Heart right ventricle (tissue), 16 donors: ENCODE measurements at regions not wholly inside any gene's neighbourhood (a gene's known extent, or its start where the extent isn't known, plus 50 kb on each side); places are given as distances from the start of the nearest gene placed in this dataset.
A peak's percentile ranks its signal among the peaks of the same experiment; 100 is the strongest.

Experiments used
- ATAC-seq, 8 donors: fragments of 200-7000 bp; cut with Tn5 transposase; one replicate each; pipeline ENCODE4 v1.9.1; 2020; ENCODE audit warnings: mild to moderate bottlenecking in 8 of 8, moderate library complexity in 8 of 8, moderate number of reproducible peaks in 1 of 8
- DNase-seq, 2 donors: peaks; one replicate each; pipeline ENCODE4 v3.0.0-alpha.2; 2020
- H3K27ac ChIP-seq, 10 donors: fragments of 200-600 bp; sonication (generic) in 2 of 10; one replicate each; pipeline versions ENCODE4 v1.5.0 to v1.8.0; 2020 to 2022; ENCODE audit warnings: mild to moderate bottlenecking in 3 of 10
- H3K27me3 ChIP-seq, 7 donors: fragments of 200-600 bp; one replicate each; pipeline ENCODE4 v1.8.0; 2021 to 2022; ENCODE audit warnings: mild to moderate bottlenecking in 2 of 7
- H3K36me3 ChIP-seq, 9 donors: fragments of 200-600 bp; sonication (generic) in 1 of 9; one replicate each; pipeline versions ENCODE4 v1.5.0 to v1.8.0; 2020 to 2022; ENCODE audit warnings: mild to moderate bottlenecking in 2 of 9
- H3K4me1 ChIP-seq, 9 donors: fragments of 200-600 bp; sonication (generic) in 1 of 9; one replicate each; pipeline versions ENCODE4 v1.5.0 to v1.8.0; 2020 to 2022; ENCODE audit warnings: mild to moderate bottlenecking in 4 of 9
- H3K4me3 ChIP-seq, 10 donors: fragments of 200-600 bp; sonication (generic) in 2 of 10; one replicate each; pipeline versions ENCODE4 v1.5.0 to v1.8.0; 2020 to 2022; ENCODE audit warnings: mild to moderate bottlenecking in 7 of 10, moderate library complexity in 2 of 10
- H3K9me3 ChIP-seq, 11 donors: fragments of 200-600 bp in 10 of 11; sonication (generic) in 2 of 11; one replicate each; pipeline versions ENCODE4 v1.5.0 to v1.8.0; 2013 to 2022; ENCODE audit warnings: mild to moderate bottlenecking in 2 of 11, control low read depth in 1 of 11, moderate library complexity in 1 of 11
- CTCF ChIP-seq, 9 donors: fragments of 200-600 bp; sonication (generic) in 2 of 9; IDR thresholded peaks; one replicate each; pipeline versions ENCODE4 v1.5.0 to v1.8.0; 2021 to 2022; ENCODE audit warnings: antibody characterized with exemption in 9 of 9, mild to moderate bottlenecking in 5 of 9, moderate library complexity in 1 of 9
- WGBS, 2 donors: extraction: QIAGEN DNeasy Blood & Tissue Kit; methylation state at CpG; one replicate each; pipeline ENCODE4 v1.1.7; 2013; ENCODE audit warnings: inconsistent platforms in 1 of 2; 5-methylcytosine and 5-hydroxymethylcytosine counted together
- intact Hi-C, 10 donors: fragments of 100-400 bp; cut with DNase I; formaldehyde crosslinking; loops; one replicate each; pipeline versions ENCODE4 v1.11.1 to v1.14.2; 2022
- donor health status: Arrhythmogenic right ventricular cardiomyopathy.
- donor health status: ischemic (EF 13 %, LVEDD 7.1; RV severe dilation, severe dysfunction).
- donor health status: healthy with polysubstance abuse.
- donor health status: DM: no; HTN: yes; CAD: no.
- donor health status: DM: no; HTN: no; CAD: no.
- donor health status: ischemic (EF 25% LVEDD 6.9; RV normal size, moderate dysfunction).
- donor health status: ischemic (EF 25% LVEDD 5.7; RV mildly dilated, moderate dysfunction).
- donor health status: healthy.
- donor health status: DM: yes; HTN: yes; CAD: no.
- donor health status: Ischemic cardiomyopathy.
- donor health status: ischemic (EF 35%, LVEDD 5.7; RV mildly dilated, moderate dysfunction).
- donor health status: nonischemic (EF 11% LVEDD 7.7; RV severe dilation, severe dysfunction).
- donor health status: DM: yes; HTN: yes; CAD: no.
- donor health status: PGD.
- donor health status: ischemic (EF 29% LVEDD 5.4; RV normal size, mild dysfunction).
- donor health status: nonischemic (EF 23%, LVEDD 6.1; RV moderate dilation, normal function).

- Histone ChIP-seq H3K27me3 (peaks cover 0 to 16% (median 0%) of the 10 kb centered on the region in 7 donors), H3K27ac (no peak overlapping the region), H3K4me3 (no peak overlapping the region), H3K9me3 (no peaks in the 10 kb centered on the region), H3K36me3 (no peaks in the 10 kb centered on the region), H3K4me1 (peaks cover 0 to 6% (median 3%) of the 10 kb centered on the region in 9 donors)
- 66 to 76% methylated on average over 7 of the region's 7 CpGs for WGBS, 2 donors
- no peak for ATAC-seq
- TF ChIP-seq CTCF (IDR thresholded peaks at IDR 0.05), result no peak
- no peak for DNase-seq
- intact Hi-C loops, result loop anchor here in 5 of 10 donors (10.0 kb wide), 5 partner anchors 163 to 693 kb away; no protein-coding TSS in a partner anchor
Measured at GRCh38 chr9:91032121-91032531, 230.5 kb downstream of the SYK start.

GRCh38 chr9:91033270-91033669 lies 231.7 kb downstream of the SYK start:
- Histone ChIP-seq H3K27me3 (peaks cover 0 to 16% (median 0%) of the 10 kb centered on the region in 7 donors), H3K4me1 (peaks cover 6 to 17% (median 15%) of the 10 kb centered on the region in 9 donors), H3K27ac (no peak overlapping the region), H3K36me3 (no peaks in the 10 kb centered on the region), H3K9me3 (no peaks in the 10 kb centered on the region), H3K4me3 (no peak overlapping the region)
- intact Hi-C loops, result loop anchor here in 5 of 10 donors (10.0 kb wide), 5 partner anchors 162 to 692 kb away; no protein-coding TSS in a partner anchor
- WGBS, 2 donors, result 92 to 93% methylated on average over 5 of the region's 5 CpGs
- no peak for DNase-seq
- no peak for ATAC-seq
- no peak for TF ChIP-seq CTCF (IDR thresholded peaks at IDR 0.05)

GRCh38 chr9:91033797-91034196 lies 232.2 kb downstream of the SYK start:
- no peak for DNase-seq
- Histone ChIP-seq H3K4me1 (peaks cover 6 to 20% (median 15%) of the 10 kb centered on the region in 9 donors), H3K9me3 (no peaks in the 10 kb centered on the region), H3K4me3 (no peak overlapping the region), H3K27me3 (peaks cover 0 to 16% (median 0%) of the 10 kb centered on the region in 7 donors), H3K36me3 (no peaks in the 10 kb centered on the region), H3K27ac (no peak overlapping the region)
- ATAC-seq, result no peak
- 89 to 94% methylated on average over 3 of the region's 3 CpGs for WGBS, 2 donors
- intact Hi-C loops, result loop anchor here in 5 of 10 donors (2.0 to 10.0 kb wide), 6 partner anchors 161 to 691 kb away; no protein-coding TSS in a partner anchor
- TF ChIP-seq CTCF (IDR thresholded peaks at IDR 0.05), result peak in 6 of 9 donors; percentile 18 to 59 (median 31)

GRCh38 chr9:91034521-91034920 lies 232.9 kb downstream of the SYK start:
- Histone ChIP-seq H3K4me1 (peaks cover 6 to 20% (median 15%) of the 10 kb centered on the region in 9 donors), H3K27ac (no peak overlapping the region), H3K36me3 (no peaks in the 10 kb centered on the region), H3K27me3 (peaks cover 0 to 16% (median 0%) of the 10 kb centered on the region in 7 donors), H3K4me3 (no peak overlapping the region), H3K9me3 (no peaks in the 10 kb centered on the region)
- TF ChIP-seq CTCF (IDR thresholded peaks at IDR 0.05), result no peak
- ATAC-seq (no peak), DNase-seq (no peak)
- whole genome bisulfite sequencing, 2 donors, result 82 to 83% methylated on average over 9 of the region's 9 CpGs
- intact Hi-C loops, result loop anchor here in 5 of 10 donors (2.0 to 10.0 kb wide), 6 partner anchors 160 to 690 kb away; no protein-coding TSS in a partner anchor
